GM12878 (cell line): ENCODE measurements at regions not wholly inside any gene's neighbourhood (a gene's known extent, or its start where the extent isn't known, plus 50 kb on each side); places are given as distances from the start of the nearest gene placed in this dataset.

Experiments used
- ATAC-seq: fragments of 200-7000 bp; cut with Tn5 transposase; 3 replicates; pipeline ENCODE4 v1.9.1; 2020; ENCODE audit warnings: mild to moderate bottlenecking, moderate library complexity
- BruUV-seq: library from RNA; stranded (reverse); fragments of 400-500 nt; replicated peaks from 2 replicates; lab custom pipeline; 2021; lab: Mats Ljungman, UMichigan
- CTCF ChIA-PET: fragments of 300-600 bp; sonication (Branson Sonifier 250); formaldehyde crosslinking; extraction: SDS; loops from one replicate; lab custom pipeline; 2021; ENCODE audit warnings: inconsistent platforms; lab: Yijun Ruan, JAX
- POLR2A ChIA-PET: fragments of 350-600 bp; formaldehyde crosslinking; extraction: SDS; loops from one replicate; lab custom pipeline; 2021; ENCODE audit warnings: inconsistent platforms; lab: Charles Lee
- RAD21 ChIA-PET: fragments of 300-600 bp; sonication (Branson Sonifier 250); formaldehyde crosslinking; loops from one replicate; lab custom pipeline; 2023; ENCODE audit warnings: antibody characterized with exemption; ENCODE audit not compliant: unreplicated experiment; lab: Charles Lee
- SMC1A ChIA-PET: fragments of 300-600 bp; sonication (Branson Sonifier 250); formaldehyde crosslinking; loops from one replicate; lab custom pipeline; 2023; ENCODE audit not compliant: unreplicated experiment, uncharacterized antibody; lab: Charles Lee
- DNase-seq: peaks from one replicate; pipeline ENCODE4 v3.0.0-alpha.2; 2011; ENCODE audit warnings: low read depth, low spot score
- FAIRE-seq: peaks from 3 replicates; lab custom pipeline; 2011; peaks lifted over from hg19 to GRCh38; lab: Jason Lieb, UNC
- H2AFZ ChIP-seq: 2 replicates; pipeline ENCODE4 v1.6.0; 2011; ENCODE audit warnings: low read depth, low read length, control low read depth; ENCODE audit not compliant: control insufficient read depth
- H3K27ac ChIP-seq: 2 replicates; pipeline ENCODE4 v1.5.1; 2011; ENCODE audit warnings: control low read depth; ENCODE audit not compliant: control insufficient read depth, insufficient read depth
- H3K27me3 ChIP-seq, 2 experiments: replicated peaks in 1 of 2; 2 replicates each; pipeline versions ENCODE4 v1.6.0 to v1.6.1; 2011; ENCODE audit warnings: low read length in 1 of 2; ENCODE audit not compliant: control insufficient read depth in 2 of 2, insufficient read depth in 2 of 2
- H3K36me3 ChIP-seq, 2 experiments: 2 replicates each; pipeline ENCODE4 v1.5.1; 2011; ENCODE audit warnings: low read length in 1 of 2; ENCODE audit not compliant: control insufficient read depth in 2 of 2, insufficient read depth in 2 of 2
- H3K4me1 ChIP-seq: 2 replicates; pipeline ENCODE4 v1.6.1; 2011; ENCODE audit warnings: mild to moderate bottlenecking, low read length, moderate library complexity, mixed read lengths; ENCODE audit not compliant: control insufficient read depth, insufficient read depth
- H3K4me2 ChIP-seq: 2 replicates; pipeline ENCODE4 v1.6.0; 2011; ENCODE audit warnings: control low read depth; ENCODE audit not compliant: control insufficient read depth, insufficient read depth
- H3K4me3 ChIP-seq: fragments of 200-600 bp; sonication (generic); 2 replicates; pipeline ENCODE4 v1.5.1; 2016
- H3K79me2 ChIP-seq: 2 replicates; pipeline ENCODE4 v1.6.0; 2011; ENCODE audit warnings: low read length; ENCODE audit not compliant: control insufficient read depth, insufficient read depth
- H3K9ac ChIP-seq: 2 replicates; pipeline ENCODE4 v1.8.0; 2011; ENCODE audit warnings: low read length, control low read depth, mixed read lengths; ENCODE audit not compliant: control insufficient read depth, insufficient read depth
- H3K9me3 ChIP-seq: replicated peaks from 3 replicates; pipeline ENCODE4 v1.5.1; 2011; ENCODE audit warnings: mild to moderate bottlenecking, low read length; ENCODE audit not compliant: control insufficient read depth, insufficient read depth
- H4K20me1 ChIP-seq: 2 replicates; pipeline ENCODE4 v1.6.0; 2011; ENCODE audit not compliant: control insufficient read depth, insufficient read depth
- BACH1 ChIP-seq: fragments of 450-650 bp; IDR thresholded peaks from 2 replicates; pipeline ENCODE4 v1.6.1; 2017; ENCODE audit warnings: mild to moderate bottlenecking, borderline replicate concordance
- BMI1 ChIP-seq: fragments of 450-650 bp; IDR thresholded peaks from 2 replicates; pipeline ENCODE4 v1.6.1; 2016; ENCODE audit warnings: mild to moderate bottlenecking, moderate library complexity, borderline replicate concordance
- EP300 ChIP-seq, 2 experiments: fragments of 150-350 bp in 1 of 2; IDR thresholded peaks; 2 replicates each; pipeline ENCODE4 v1.6.1; 2011 to 2012; ENCODE audit warnings: low read depth in 2 of 2, low read length in 2 of 2, borderline replicate concordance in 1 of 2, improper control_type of control experiment in 1 of 2, inconsistent platforms in 1 of 2; ENCODE audit not compliant: control insufficient read depth in 1 of 2
- GABPA ChIP-seq: IDR thresholded peaks from 2 replicates; pipeline ENCODE4 v1.6.1; 2014; ENCODE audit warnings: antibody characterized with exemption, low read depth, mild to moderate bottlenecking, inconsistent platforms
- JUNB ChIP-seq: IDR thresholded peaks from 2 replicates; pipeline ENCODE4 v1.6.1; 2016; ENCODE audit warnings: antibody characterized with exemption, mild to moderate bottlenecking
- TCF3 ChIP-seq: IDR thresholded peaks from 2 replicates; pipeline ENCODE4 v1.6.1; 2012; ENCODE audit warnings: low read depth, mild to moderate bottlenecking, low read length, borderline replicate concordance; ENCODE audit not compliant: insufficient read depth
- ZNF207 ChIP-seq: fragments of 450-650 bp; IDR thresholded peaks from 2 replicates; pipeline ENCODE4 v1.6.1; 2014; ENCODE audit warnings: antibody characterized with exemption, mild to moderate bottlenecking, borderline replicate concordance
- ZNF24 ChIP-seq: fragments of 450-650 bp; IDR thresholded peaks from 2 replicates; pipeline ENCODE4 v1.6.1; 2017; ENCODE audit warnings: antibody characterized with exemption, mild to moderate bottlenecking
- ZNF274 ChIP-seq: IDR thresholded peaks from one replicate; pipeline ENCODE4 v1.8.0; 2011; ENCODE audit not compliant: insufficient read length, insufficient read depth
- WGBS: methylation state at CpG from one replicate; pipeline ENCODE4 v1.1.6; 2016; ENCODE audit warnings: low lambda C conversion rate; ENCODE audit not compliant: insufficient replicate concordance, insufficient coverage; ENCODE audit errors: missing lambda C conversion rate; 5-methylcytosine and 5-hydroxymethylcytosine counted together
- in situ Hi-C: fragments of 300-500 bp; cut with MboI; formaldehyde crosslinking; loops from 9 replicates; pipeline ENCODE4 v1.14.3; 2018; ENCODE audit warnings: mixed read lengths
- intact Hi-C: fragments of 100-400 bp; cut with micrococcal nuclease; formaldehyde crosslinking; loops from one replicate; pipeline ENCODE4 v1.14.2; 2022; ENCODE audit not compliant: unreplicated experiment
- TF ChIP-seq, protein P1 (sequence below): fragments of 450-650 bp; formaldehyde crosslinking; IDR thresholded peaks from 2 replicates; pipeline ENCODE4 v1.5.0; 2022; ENCODE audit warnings: mild to moderate bottlenecking, missing genetic modification characterization
- TF ChIP-seq, protein P2 (sequence below): fragments of 150-350 bp; IDR thresholded peaks from 2 replicates; pipeline ENCODE4 v1.6.1; 2014; ENCODE audit warnings: mild to moderate bottlenecking, low read depth, low read length

DNA sequence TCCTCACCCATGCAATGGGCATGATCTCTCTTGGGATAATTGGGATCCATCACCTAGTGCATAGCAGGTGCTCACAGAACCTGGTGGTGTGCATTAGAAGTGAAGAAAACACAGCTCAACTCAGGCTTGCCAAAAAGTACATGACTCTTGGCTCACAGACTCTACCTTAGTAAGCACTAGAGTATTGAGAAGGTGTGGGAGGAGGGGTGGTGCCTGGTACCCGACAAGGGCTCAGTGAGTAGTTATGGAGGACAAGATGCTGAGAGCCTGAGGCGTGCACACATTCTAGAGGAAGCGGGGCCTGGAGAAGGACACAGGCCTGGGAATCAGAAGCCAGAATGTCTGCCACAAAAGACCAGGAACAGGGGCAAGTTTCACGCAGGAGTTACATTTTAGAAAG is 100.3 kb upstream of the GRIK3 start:
- CTCF ChIA-PET, result no interaction called here

More for the DNA sequence above, 100.3 kb upstream of the GRIK3 start:
- Histone ChIP-seq H3K4me1 (no peaks in the 10 kb centered on the region), H3K36me3 (no peaks in the 10 kb centered on the region), H4K20me1 (no peaks in the 10 kb centered on the region), H3K27ac (no peak overlapping the region), H3K27me3 (no peaks in the 10 kb centered on the region; a peak in 1 of 4 replicates), H2AFZ (no peak overlapping the region), H3K9ac (no peak overlapping the region), H3K79me2 (no peaks in the 10 kb centered on the region), H3K4me2 (no peak overlapping the region), H3K4me3 (no peak overlapping the region), H3K9me3 (no peaks in the 10 kb centered on the region)
- intact Hi-C loops (no loop called here), in situ Hi-C loops (no loop called here)
- BruUV-seq, result no TSS peak
- 33% methylated on average over 4 of the region's 4 CpGs for WGBS
- ChIA-PET RAD21 (interaction anchor here (0.8 kb wide), 1 partner anchor 559 kb away, joined by 3 read pairs; no protein-coding TSS in a partner anchor), SMC1A (no interaction called here), POLR2A (no interaction called here)
- TF ChIP-seq ZNF274 (no peak), ZNF24 (no peak), TCF3 (no peak), JUNB (no peak), GABPA (no peak), EP300 (IDR thresholded peaks at IDR 0.05; ENCODE audit: borderline replicate concordance in 1 of 2, control insufficient read depth in 1 of 2, low read depth in 2 of 2, low read length in 2 of 2) (no peak), ZNF207 (no peak), BMI1 (no peak), BACH1 (no peak)
- TF ChIP-seq, protein P1, sequence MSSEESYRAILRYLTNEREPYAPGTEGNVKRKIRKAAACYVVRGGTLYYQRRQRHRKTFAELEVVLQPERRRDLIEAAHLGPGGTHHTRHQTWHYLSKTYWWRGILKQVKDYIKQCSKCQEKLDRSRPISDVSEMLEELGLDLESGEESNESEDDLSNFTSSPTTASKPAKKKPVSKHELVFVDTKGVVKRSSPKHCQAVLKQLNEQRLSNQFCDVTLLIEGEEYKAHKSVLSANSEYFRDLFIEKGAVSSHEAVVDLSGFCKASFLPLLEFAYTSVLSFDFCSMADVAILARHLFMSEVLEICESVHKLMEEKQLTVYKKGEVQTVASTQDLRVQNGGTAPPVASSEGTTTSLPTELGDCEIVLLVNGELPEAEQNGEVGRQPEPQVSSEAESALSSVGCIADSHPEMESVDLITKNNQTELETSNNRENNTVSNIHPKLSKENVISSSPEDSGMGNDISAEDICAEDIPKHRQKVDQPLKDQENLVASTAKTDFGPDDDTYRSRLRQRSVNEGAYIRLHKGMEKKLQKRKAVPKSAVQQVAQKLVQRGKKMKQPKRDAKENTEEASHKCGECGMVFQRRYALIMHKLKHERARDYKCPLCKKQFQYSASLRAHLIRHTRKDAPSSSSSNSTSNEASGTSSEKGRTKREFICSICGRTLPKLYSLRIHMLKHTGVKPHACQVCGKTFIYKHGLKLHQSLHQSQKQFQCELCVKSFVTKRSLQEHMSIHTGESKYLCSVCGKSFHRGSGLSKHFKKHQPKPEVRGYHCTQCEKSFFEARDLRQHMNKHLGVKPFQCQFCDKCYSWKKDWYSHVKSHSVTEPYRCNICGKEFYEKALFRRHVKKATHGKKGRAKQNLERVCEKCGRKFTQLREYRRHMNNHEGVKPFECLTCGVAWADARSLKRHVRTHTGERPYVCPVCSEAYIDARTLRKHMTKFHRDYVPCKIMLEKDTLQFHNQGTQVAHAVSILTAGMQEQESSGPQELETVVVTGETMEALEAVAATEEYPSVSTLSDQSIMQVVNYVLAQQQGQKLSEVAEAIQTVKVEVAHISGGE (CRISPR knock-in tag), result no peak
- TF ChIP-seq, protein P2, sequence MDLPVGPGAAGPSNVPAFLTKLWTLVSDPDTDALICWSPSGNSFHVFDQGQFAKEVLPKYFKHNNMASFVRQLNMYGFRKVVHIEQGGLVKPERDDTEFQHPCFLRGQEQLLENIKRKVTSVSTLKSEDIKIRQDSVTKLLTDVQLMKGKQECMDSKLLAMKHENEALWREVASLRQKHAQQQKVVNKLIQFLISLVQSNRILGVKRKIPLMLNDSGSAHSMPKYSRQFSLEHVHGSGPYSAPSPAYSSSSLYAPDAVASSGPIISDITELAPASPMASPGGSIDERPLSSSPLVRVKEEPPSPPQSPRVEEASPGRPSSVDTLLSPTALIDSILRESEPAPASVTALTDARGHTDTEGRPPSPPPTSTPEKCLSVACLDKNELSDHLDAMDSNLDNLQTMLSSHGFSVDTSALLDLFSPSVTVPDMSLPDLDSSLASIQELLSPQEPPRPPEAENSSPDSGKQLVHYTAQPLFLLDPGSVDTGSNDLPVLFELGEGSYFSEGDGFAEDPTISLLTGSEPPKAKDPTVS, result no peak
- FAIRE-seq (no peak), DNase-seq (no peak), ATAC-seq (no peak)
